Astrocyte (in vitro differentiated cells and primary cell): ENCODE measurements at regions not wholly inside any gene's neighbourhood (a gene's known extent, or its start where the extent isn't known, plus 50 kb on each side); places are given as distances from the start of the nearest gene placed in this dataset.
"Not testable (repeated sequence)": the region's sequence is repeated elsewhere in the genome, so short reads cannot be mapped to it uniquely, and the experiment has no call there.

Experiments used
- EZH2 ChIP-seq: IDR thresholded peaks from 2 replicates; pipeline ENCODE4 v1.6.1; 2012; ENCODE audit warnings: mild to moderate bottlenecking, low read length, inconsistent platforms; ENCODE audit not compliant: insufficient read depth
- TF ChIP-seq, protein P1 (sequence below): IDR thresholded peaks from 2 replicates; pipeline ENCODE4 v1.5.1; 2011; ENCODE audit warnings: low read depth, mild to moderate bottlenecking, inconsistent platforms, low read length, moderate library complexity; ENCODE audit not compliant: insufficient read depth

DNA sequence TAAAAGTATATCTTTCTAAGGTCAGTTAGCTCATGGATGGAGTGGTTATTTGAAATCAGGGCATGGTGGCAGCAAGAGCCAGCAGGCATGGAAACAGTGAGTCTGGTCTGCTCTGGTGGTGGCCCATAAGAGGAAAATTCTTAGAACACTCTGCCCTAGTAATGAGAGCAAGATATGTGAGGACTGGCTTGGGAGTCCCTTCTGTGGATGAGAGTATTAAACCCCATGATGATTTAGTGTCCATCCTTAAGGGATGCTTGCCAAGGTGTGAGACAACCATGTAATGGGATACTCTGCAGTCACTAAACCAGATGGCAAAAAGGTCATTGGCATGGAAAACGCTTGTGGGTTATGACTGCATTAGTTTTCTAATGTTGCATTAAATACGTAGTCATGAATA, 269.9 kb downstream of the BCL2L11 start:
- TF ChIP-seq, protein P1, sequence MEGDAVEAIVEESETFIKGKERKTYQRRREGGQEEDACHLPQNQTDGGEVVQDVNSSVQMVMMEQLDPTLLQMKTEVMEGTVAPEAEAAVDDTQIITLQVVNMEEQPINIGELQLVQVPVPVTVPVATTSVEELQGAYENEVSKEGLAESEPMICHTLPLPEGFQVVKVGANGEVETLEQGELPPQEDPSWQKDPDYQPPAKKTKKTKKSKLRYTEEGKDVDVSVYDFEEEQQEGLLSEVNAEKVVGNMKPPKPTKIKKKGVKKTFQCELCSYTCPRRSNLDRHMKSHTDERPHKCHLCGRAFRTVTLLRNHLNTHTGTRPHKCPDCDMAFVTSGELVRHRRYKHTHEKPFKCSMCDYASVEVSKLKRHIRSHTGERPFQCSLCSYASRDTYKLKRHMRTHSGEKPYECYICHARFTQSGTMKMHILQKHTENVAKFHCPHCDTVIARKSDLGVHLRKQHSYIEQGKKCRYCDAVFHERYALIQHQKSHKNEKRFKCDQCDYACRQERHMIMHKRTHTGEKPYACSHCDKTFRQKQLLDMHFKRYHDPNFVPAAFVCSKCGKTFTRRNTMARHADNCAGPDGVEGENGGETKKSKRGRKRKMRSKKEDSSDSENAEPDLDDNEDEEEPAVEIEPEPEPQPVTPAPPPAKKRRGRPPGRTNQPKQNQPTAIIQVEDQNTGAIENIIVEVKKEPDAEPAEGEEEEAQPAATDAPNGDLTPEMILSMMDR, result not testable (repeated sequence)
- not testable (repeated sequence) for TF ChIP-seq EZH2
